ENCODE measurements at regions not wholly inside any gene's neighbourhood (a gene's known extent, or its start where the extent isn't known, plus 50 kb on each side); places are given as distances from the start of the nearest gene placed in this dataset.

- intact Hi-C loops (cut with DNase I, micrococcal nuclease) = no loop called here
- no peak overlapping the region for H3K4me3 ChIP-seq (ENCODE audit: low read length)
- H3K36me3 ChIP-seq (ENCODE audit: insufficient read depth, low read length) = no peaks in the 10 kb centered on the region
- no peaks in the 10 kb centered on the region for H3K36me3 Mint-ChIP-seq (ENCODE audit: low read depth)
- no peak overlapping the region for H3K27ac ChIP-seq (ENCODE audit: low read depth in 1 of 2, low read length in 2 of 2)
- DNase-seq (no peak), ATAC-seq (ENCODE audit: poor library complexity) (no peak)
- no peaks in the 10 kb centered on the region for H3K4me1 Mint-ChIP-seq (ENCODE audit: low read depth)
- no peak for TF ChIP-seq CTCF (IDR thresholded peaks at IDR 0.05)
- H3K4me3 Mint-ChIP-seq = no peak overlapping the region
- H3K9me3 ChIP-seq (ENCODE audit: control insufficient read depth in 1 of 2, insufficient read depth in 1 of 2, low read length in 2 of 2) = peaks cover 0 to 10% of the 10 kb centered on the region in 2 experiments
- no peaks in the 10 kb centered on the region for H3K27me3 Mint-ChIP-seq
- H3K27me3 ChIP-seq (ENCODE audit: control insufficient read depth in 1 of 2, insufficient read depth in 2 of 2, low read length in 2 of 2) = no peaks in the 10 kb centered on the region
- no peaks in the 10 kb centered on the region for H3K4me1 ChIP-seq (ENCODE audit: insufficient read depth, low read length)
- CTCF ChIA-PET = no interaction called here
- no peak overlapping the region for H3K27ac Mint-ChIP-seq
- POLR2A ChIA-PET = no interaction called here
- H3K9me3 Mint-ChIP-seq = peaks cover 7% of the 10 kb centered on the region
These were observed 101.6 kb downstream of the GATA6 start for GRCh38 chr18:22271030-22271429.

GRCh38 chr18:22268641-22269128 is 99.3 kb downstream of the GATA6 start:
- Histone ChIP-seq H3K27me3 (ENCODE audit: control insufficient read depth in 1 of 2, insufficient read depth in 2 of 2, low read length in 2 of 2) (no peaks in the 10 kb centered on the region), H3K9me3 (ENCODE audit: control insufficient read depth in 1 of 2, insufficient read depth in 1 of 2, low read length in 2 of 2) (peaks cover 0 to 3% of the 10 kb centered on the region in 2 experiments), H3K27ac (ENCODE audit: low read depth in 1 of 2, low read length in 2 of 2) (no peak overlapping the region), H3K36me3 (ENCODE audit: insufficient read depth, low read length) (no peaks in the 10 kb centered on the region), H3K4me1 (ENCODE audit: insufficient read depth, low read length) (no peaks in the 10 kb centered on the region), H3K4me3 (ENCODE audit: low read length) (no peak overlapping the region)
- no peak for ATAC-seq (ENCODE audit: poor library complexity)
- Mint-ChIP-seq H3K36me3 (ENCODE audit: low read depth) (no peaks in the 10 kb centered on the region), H3K27me3 (no peaks in the 10 kb centered on the region), H3K27ac (no peak overlapping the region), H3K4me1 (ENCODE audit: low read depth) (no peaks in the 10 kb centered on the region), H3K9me3 (peaks cover 3% of the 10 kb centered on the region), H3K4me3 (no peak overlapping the region)
- POLR2A ChIA-PET = no interaction called here
- intact Hi-C loops (cut with DNase I, micrococcal nuclease) = no loop called here
- CTCF ChIA-PET = no interaction called here
- no peak for TF ChIP-seq CTCF (IDR thresholded peaks at IDR 0.05)
- no peak for DNase-seq

- intact Hi-C loops (cut with DNase I, micrococcal nuclease) = no loop called here
- ChIA-PET POLR2A (no interaction called here), CTCF (no interaction called here)
- H3K36me3 Mint-ChIP-seq (ENCODE audit: low read depth) = no peaks in the 10 kb centered on the region
- H3K9me3 Mint-ChIP-seq = peaks cover 7% of the 10 kb centered on the region
- no peak overlapping the region for H3K4me3 ChIP-seq (ENCODE audit: low read length)
- H3K36me3 ChIP-seq (ENCODE audit: insufficient read depth, low read length) = no peaks in the 10 kb centered on the region
- no peaks in the 10 kb centered on the region for H3K27me3 ChIP-seq (ENCODE audit: control insufficient read depth in 1 of 2, insufficient read depth in 2 of 2, low read length in 2 of 2)
- ATAC-seq (ENCODE audit: poor library complexity) = no peak
- no peak overlapping the region for H3K27ac Mint-ChIP-seq
- H3K27me3 Mint-ChIP-seq = no peaks in the 10 kb centered on the region
- H3K4me1 Mint-ChIP-seq (ENCODE audit: low read depth) = no peaks in the 10 kb centered on the region
- no peak overlapping the region for H3K27ac ChIP-seq (ENCODE audit: low read depth in 1 of 2, low read length in 2 of 2)
- no peak for TF ChIP-seq CTCF (IDR thresholded peaks at IDR 0.05)
- H3K9me3 ChIP-seq (ENCODE audit: control insufficient read depth in 1 of 2, insufficient read depth in 1 of 2, low read length in 2 of 2) = peaks cover 0 to 3% of the 10 kb centered on the region in 2 experiments
- no peak overlapping the region for H3K4me3 Mint-ChIP-seq
- DNase-seq = no peak
- H3K4me1 ChIP-seq (ENCODE audit: insufficient read depth, low read length) = no peaks in the 10 kb centered on the region
These were observed 98.3 kb downstream of the GATA6 start for GRCh38 chr18:22267697-22268096.

All from CD4-positive, alpha-beta T cell (primary cell).